IMR-90 (cell line): ENCODE measurements at regions not wholly inside any gene's neighbourhood (a gene's known extent, or its start where the extent isn't known, plus 50 kb on each side); places are given as distances from the start of the nearest gene placed in this dataset.
A peak's percentile ranks its signal among the peaks of the same experiment; 100 is the strongest.

Experiments used
- ATAC-seq: fragments of 200-7000 bp; cut with Tn5 transposase; 2 replicates; pipeline ENCODE4 v1.9.1; 2020; ENCODE audit warnings: low read depth, mild to moderate bottlenecking, moderate library complexity
- BruUV-seq: library from RNA; stranded (reverse); fragments of 400-500 nt; replicated peaks from 2 replicates; lab custom pipeline; 2021; lab: Mats Ljungman, UMichigan
- CTCF ChIA-PET: fragments of 300-600 bp; formaldehyde crosslinking; extraction: SDS; loops from one replicate; lab custom pipeline; 2021; ENCODE audit warnings: antibody characterized with exemption; lab: Yijun Ruan, JAX
- POLR2A ChIA-PET: fragments of 300-600 bp; sonication (Branson Sonifier 250); formaldehyde crosslinking; loops from one replicate; lab custom pipeline; 2022; ENCODE audit warnings: antibody characterized with exemption; ENCODE audit not compliant: unreplicated experiment; lab: Charles Lee
- DNase-seq: peaks from one replicate; pipeline ENCODE4 v3.0.0; 2013
- H2AFZ ChIP-seq: replicated peaks from 2 replicates; pipeline ENCODE3; 2013; ENCODE audit warnings: low read length, mild to moderate bottlenecking; ENCODE audit not compliant: poor library complexity
- H2AK5ac ChIP-seq: 2 replicates; pipeline ENCODE4 v1.6.1; 2013; ENCODE audit warnings: low read depth, low read length, inconsistent platforms
- H2AK9ac ChIP-seq: replicated peaks from 2 replicates; pipeline ENCODE3; 2013; ENCODE audit warnings: mild to moderate bottlenecking, low read depth, low read length, moderate library complexity; ENCODE audit not compliant: poor library complexity
- H2BK120ac ChIP-seq: 2 replicates; pipeline ENCODE4 v1.6.1; 2013; ENCODE audit warnings: low read depth, low read length, inconsistent platforms
- H2BK15ac ChIP-seq: 3 replicates; pipeline ENCODE4 v1.6.1; 2013; ENCODE audit warnings: low read depth, low read length, inconsistent platforms
- H2BK20ac ChIP-seq: 2 replicates; pipeline ENCODE4 v1.6.1; 2013; ENCODE audit warnings: low read depth, mild to moderate bottlenecking, inconsistent platforms, low read length, moderate library complexity
- H2BK5ac ChIP-seq: 2 replicates; pipeline ENCODE4 v1.6.1; 2013; ENCODE audit warnings: mild to moderate bottlenecking, low read depth, low read length, inconsistent platforms; ENCODE audit not compliant: poor library complexity, severe bottlenecking
- H3K14ac ChIP-seq: replicated peaks from 2 replicates; pipeline ENCODE4 v1.6.1; 2013; ENCODE audit warnings: low read depth, low read length, inconsistent platforms
- H3K18ac ChIP-seq: 2 replicates; pipeline ENCODE4 v1.6.1; 2013; ENCODE audit warnings: low read depth, low read length, control low read depth
- H3K23ac ChIP-seq: 2 replicates; pipeline ENCODE4 v1.6.1; 2013; ENCODE audit warnings: low read depth, low read length, inconsistent platforms
- H3K27ac ChIP-seq: 2 replicates; pipeline ENCODE4 v1.5.1; 2013; ENCODE audit warnings: mild to moderate bottlenecking, control low read depth, low read length; ENCODE audit not compliant: insufficient read depth
- H3K27me3 ChIP-seq: 2 replicates; pipeline ENCODE4 v1.6.1; 2013; ENCODE audit warnings: low read length; ENCODE audit not compliant: control insufficient read depth, insufficient read depth
- H3K36me3 ChIP-seq: 2 replicates; pipeline ENCODE4 v1.6.1; 2013; ENCODE audit warnings: low read length, mixed read lengths; ENCODE audit not compliant: control insufficient read depth, insufficient read depth
- H3K4ac ChIP-seq: 2 replicates; pipeline ENCODE4 v1.6.1; 2013; ENCODE audit warnings: low read depth, low read length, inconsistent platforms
- H3K4me1 ChIP-seq: 2 replicates; pipeline ENCODE4 v1.6.1; 2013; ENCODE audit warnings: low read length, mixed read lengths; ENCODE audit not compliant: control insufficient read depth, insufficient read depth
- H3K4me2 ChIP-seq: 2 replicates; pipeline ENCODE4 v1.6.1; 2013; ENCODE audit warnings: low read depth, mild to moderate bottlenecking, control low read depth, low read length, moderate library complexity
- H3K4me3 ChIP-seq: 2 replicates; pipeline ENCODE4 v1.5.1; 2013; ENCODE audit warnings: low read depth, mild to moderate bottlenecking, control low read depth, low read length, moderate library complexity; ENCODE audit not compliant: insufficient read depth
- H3K56ac ChIP-seq: 2 replicates; pipeline ENCODE4 v1.6.1; 2013; ENCODE audit warnings: low read length, inconsistent platforms; ENCODE audit not compliant: insufficient read depth; ENCODE audit errors: extremely low read depth
- H3K79me1 ChIP-seq, 2 experiments: 2 replicates each; pipeline ENCODE4 v1.6.1; 2013; ENCODE audit warnings: low read length in 2 of 2, inconsistent platforms in 1 of 2, low read depth in 1 of 2
- H3K9ac ChIP-seq: 2 replicates; pipeline ENCODE4 v1.6.1; 2013; ENCODE audit warnings: low read depth, low read length, control low read depth
- H3K9me1 ChIP-seq: 2 replicates; pipeline ENCODE4 v1.6.1; 2013; ENCODE audit warnings: low read length, inconsistent platforms; ENCODE audit not compliant: insufficient read depth
- H3K9me3 ChIP-seq: 2 replicates; pipeline ENCODE4 v1.6.1; 2013; ENCODE audit warnings: low read length; ENCODE audit not compliant: control insufficient read depth, insufficient read depth
- H4K20me1 ChIP-seq: 2 replicates; pipeline ENCODE4 v1.6.1; 2013; ENCODE audit warnings: low read length, inconsistent platforms; ENCODE audit not compliant: insufficient read depth
- H4K5ac ChIP-seq: 2 replicates; pipeline ENCODE4 v1.6.1; 2013; ENCODE audit warnings: mild to moderate bottlenecking, low read depth, low read length, control low read depth
- H4K8ac ChIP-seq, 2 experiments: 2 replicates each; pipeline ENCODE4 v1.6.1; 2013; ENCODE audit warnings: low read depth in 2 of 2, low read length in 2 of 2, control low read depth in 1 of 2, inconsistent platforms in 1 of 2
- H4K91ac ChIP-seq: 2 replicates; pipeline ENCODE4 v1.6.1; 2013; ENCODE audit warnings: low read depth, low read length, inconsistent platforms; ENCODE audit not compliant: insufficient read depth
- BHLHE40 ChIP-seq: fragments of 150-350 bp; IDR thresholded peaks from 2 replicates; pipeline ENCODE4 v1.6.1; 2016; ENCODE audit warnings: mild to moderate bottlenecking, low read depth, low read length
- CHD1 ChIP-seq: IDR thresholded peaks from 2 replicates; pipeline ENCODE4 v1.6.1; 2012; ENCODE audit warnings: low read depth, low read length, improper control_type of control experiment
- FOS ChIP-seq: fragments of 150-350 bp; IDR thresholded peaks from 2 replicates; pipeline ENCODE4 v1.6.1; 2016; ENCODE audit warnings: low read depth, low read length
- MAFK ChIP-seq: IDR thresholded peaks from 2 replicates; pipeline ENCODE4 v1.6.1; 2012; ENCODE audit warnings: low read depth, low read length, improper control_type of control experiment
- MAZ ChIP-seq: IDR thresholded peaks from 2 replicates; pipeline ENCODE4 v1.6.1; 2012; ENCODE audit warnings: low read depth, mild to moderate bottlenecking, low read length, improper control_type of control experiment, moderate library complexity, borderline replicate concordance
- MXI1 ChIP-seq: IDR thresholded peaks from 2 replicates; pipeline ENCODE4 v1.6.1; 2012; ENCODE audit warnings: low read depth, mild to moderate bottlenecking, low read length, moderate library complexity, borderline replicate concordance
- NFE2L2 ChIP-seq: fragments of 150-350 bp; IDR thresholded peaks from 2 replicates; pipeline ENCODE4 v1.6.1; 2016; ENCODE audit warnings: low read depth, mild to moderate bottlenecking, low read length
- POLR2A ChIP-seq: IDR thresholded peaks from 2 replicates; pipeline ENCODE4 v1.6.1; 2012; ENCODE audit warnings: mild to moderate bottlenecking, low read depth, low read length
- SMC3 ChIP-seq: fragments of 150-350 bp; IDR thresholded peaks from 2 replicates; pipeline ENCODE4 v1.6.1; 2016; ENCODE audit warnings: low read depth, mild to moderate bottlenecking, antibody characterized with exemption, low read length, moderate library complexity
- WGBS, 2 experiments: methylation state at CpG; one replicate each; pipeline versions ENCODE4 v1.1.5 to v1.1.7; 2013; ENCODE audit warnings: missing lambda C conversion rate in 2 of 2; ENCODE audit not compliant: insufficient read length in 1 of 2; ENCODE audit errors: extremely low coverage in 2 of 2; 5-methylcytosine and 5-hydroxymethylcytosine counted together
- dilution Hi-C: fragments of 300-500 bp; cut with HindIII; formaldehyde crosslinking; loops from one replicate; pipeline ENCODE4 v1.14.3; 2018; ENCODE audit warnings: low sequenced_read_pairs; ENCODE audit not compliant: unreplicated experiment
- in situ Hi-C: fragments of 300-500 bp; cut with MboI; formaldehyde crosslinking; loops from 3 replicates; pipeline ENCODE4 v1.14.3; 2019; ENCODE audit warnings: low sequenced_read_pairs, inconsistent platforms, mixed read lengths
- intact Hi-C: fragments of 100-400 bp; cut with micrococcal nuclease; formaldehyde crosslinking; loops from 2 replicates; pipeline ENCODE4 v1.10.0; 2022
- TF ChIP-seq, protein P1 (sequence below): fragments of 150-350 bp; IDR thresholded peaks from 2 replicates; pipeline ENCODE4 v1.6.1; 2017; ENCODE audit warnings: mild to moderate bottlenecking, antibody characterized with exemption, low read length, low read depth
- TF ChIP-seq, protein P2 (sequence below): conservative IDR thresholded peaks from 2 replicates; pipeline ENCODE4 v1.5.1; 2012; ENCODE audit warnings: mild to moderate bottlenecking, low read depth, low read length, improper control_type of control experiment
- TF ChIP-seq, protein P3 (sequence below): fragments of 150-350 bp; IDR thresholded peaks from 2 replicates; pipeline ENCODE4 v1.6.1; 2016; ENCODE audit warnings: low read depth, mild to moderate bottlenecking, low read length, moderate library complexity, borderline replicate concordance

DNA sequence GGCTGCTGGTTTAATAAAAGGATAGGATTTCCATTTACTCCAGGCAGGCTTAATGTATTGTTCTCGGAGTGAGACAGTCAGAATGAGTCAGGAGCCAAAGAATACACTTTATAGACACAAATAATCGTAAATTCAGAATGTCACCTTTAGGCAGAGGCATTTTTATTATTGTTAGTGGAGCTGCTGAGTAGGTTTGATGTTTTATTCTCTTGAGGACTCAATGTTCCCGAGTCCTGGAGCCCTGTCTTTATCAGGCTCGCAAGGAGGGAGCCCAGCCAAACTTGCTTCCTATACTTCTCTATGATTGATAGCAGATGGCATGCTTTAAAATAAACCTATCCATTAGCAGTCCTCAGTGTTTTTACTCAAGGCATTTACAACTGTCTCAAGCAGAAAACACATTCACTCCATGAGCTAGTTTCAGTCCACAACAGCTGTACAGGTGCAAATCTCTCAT lies 492.3 kb upstream of the ZEB2 start:
- DNase-seq (peak; percentile 24), ATAC-seq (no peak)
- H2BK15ac ChIP-seq: 0 out of 3 replicates have a peak overlapping the region, but pooled peaks have one; percentile 11
- H3K4me3 ChIP-seq: no peak overlapping the region
- H3K56ac ChIP-seq: no peak overlapping the region
- WGBS, 2 experiments: no CpG with 5 or more reads among the region's 4 CpGs
- H3K4me1 ChIP-seq: peaks cover 3% of the 10 kb centered on the region; the same call in 1 of the 2 replicates
- no peaks in the 10 kb centered on the region for H3K27me3 ChIP-seq
- in situ Hi-C loops (no loop called here), intact Hi-C loops (no loop called here), dilution Hi-C loops (no loop called here)
- H2BK120ac ChIP-seq: no peak overlapping the region
- H3K23ac ChIP-seq: no peak overlapping the region
- H4K5ac ChIP-seq: no peak overlapping the region
- no peak overlapping the region for H2BK20ac ChIP-seq
- no peak overlapping the region for H2AK9ac ChIP-seq
- no peak overlapping the region for H2AFZ ChIP-seq
- CTCF ChIA-PET: no interaction called here
- no peak for TF ChIP-seq POLR2A
- no peak for TF ChIP-seq CHD1
- TF ChIP-seq BHLHE40: no peak
- no peak for TF ChIP-seq SMC3
- TF ChIP-seq, protein P1, sequence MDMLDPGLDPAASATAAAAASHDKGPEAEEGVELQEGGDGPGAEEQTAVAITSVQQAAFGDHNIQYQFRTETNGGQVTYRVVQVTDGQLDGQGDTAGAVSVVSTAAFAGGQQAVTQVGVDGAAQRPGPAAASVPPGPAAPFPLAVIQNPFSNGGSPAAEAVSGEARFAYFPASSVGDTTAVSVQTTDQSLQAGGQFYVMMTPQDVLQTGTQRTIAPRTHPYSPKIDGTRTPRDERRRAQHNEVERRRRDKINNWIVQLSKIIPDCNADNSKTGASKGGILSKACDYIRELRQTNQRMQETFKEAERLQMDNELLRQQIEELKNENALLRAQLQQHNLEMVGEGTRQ: no peak
- TF ChIP-seq, protein P2, sequence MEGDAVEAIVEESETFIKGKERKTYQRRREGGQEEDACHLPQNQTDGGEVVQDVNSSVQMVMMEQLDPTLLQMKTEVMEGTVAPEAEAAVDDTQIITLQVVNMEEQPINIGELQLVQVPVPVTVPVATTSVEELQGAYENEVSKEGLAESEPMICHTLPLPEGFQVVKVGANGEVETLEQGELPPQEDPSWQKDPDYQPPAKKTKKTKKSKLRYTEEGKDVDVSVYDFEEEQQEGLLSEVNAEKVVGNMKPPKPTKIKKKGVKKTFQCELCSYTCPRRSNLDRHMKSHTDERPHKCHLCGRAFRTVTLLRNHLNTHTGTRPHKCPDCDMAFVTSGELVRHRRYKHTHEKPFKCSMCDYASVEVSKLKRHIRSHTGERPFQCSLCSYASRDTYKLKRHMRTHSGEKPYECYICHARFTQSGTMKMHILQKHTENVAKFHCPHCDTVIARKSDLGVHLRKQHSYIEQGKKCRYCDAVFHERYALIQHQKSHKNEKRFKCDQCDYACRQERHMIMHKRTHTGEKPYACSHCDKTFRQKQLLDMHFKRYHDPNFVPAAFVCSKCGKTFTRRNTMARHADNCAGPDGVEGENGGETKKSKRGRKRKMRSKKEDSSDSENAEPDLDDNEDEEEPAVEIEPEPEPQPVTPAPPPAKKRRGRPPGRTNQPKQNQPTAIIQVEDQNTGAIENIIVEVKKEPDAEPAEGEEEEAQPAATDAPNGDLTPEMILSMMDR: no peak
- TF ChIP-seq FOS: no peak
- no peak for TF ChIP-seq MAFK
- TF ChIP-seq, protein P3, sequence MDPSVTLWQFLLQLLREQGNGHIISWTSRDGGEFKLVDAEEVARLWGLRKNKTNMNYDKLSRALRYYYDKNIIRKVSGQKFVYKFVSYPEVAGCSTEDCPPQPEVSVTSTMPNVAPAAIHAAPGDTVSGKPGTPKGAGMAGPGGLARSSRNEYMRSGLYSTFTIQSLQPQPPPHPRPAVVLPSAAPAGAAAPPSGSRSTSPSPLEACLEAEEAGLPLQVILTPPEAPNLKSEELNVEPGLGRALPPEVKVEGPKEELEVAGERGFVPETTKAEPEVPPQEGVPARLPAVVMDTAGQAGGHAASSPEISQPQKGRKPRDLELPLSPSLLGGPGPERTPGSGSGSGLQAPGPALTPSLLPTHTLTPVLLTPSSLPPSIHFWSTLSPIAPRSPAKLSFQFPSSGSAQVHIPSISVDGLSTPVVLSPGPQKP: no peak
- no peak for TF ChIP-seq MAZ
- no peak for TF ChIP-seq NFE2L2
- no peak for TF ChIP-seq MXI1
- H3K79me1 ChIP-seq: no peaks in the 10 kb centered on the region
- H3K9ac ChIP-seq: no peak overlapping the region
- peaks cover 3% of the 10 kb centered on the region; the same call in 1 of the 2 replicates for H3K9me1 ChIP-seq
- H3K14ac ChIP-seq: no peak overlapping the region
- no peak overlapping the region for H3K4ac ChIP-seq
- H3K36me3 ChIP-seq: no peaks in the 10 kb centered on the region
- no peaks in the 10 kb centered on the region for H4K20me1 ChIP-seq
- H2AK5ac ChIP-seq: no peak overlapping the region
- H3K4me2 ChIP-seq: no peak overlapping the region
- H3K18ac ChIP-seq: no peak overlapping the region
- H3K27ac ChIP-seq: no peak overlapping the region
- POLR2A ChIA-PET: no interaction called here
- no peak overlapping the region for H4K8ac ChIP-seq
- no peaks in the 10 kb centered on the region for H3K9me3 ChIP-seq
- H2BK5ac ChIP-seq: no peak overlapping the region
- H4K91ac ChIP-seq: no peak overlapping the region
- BruUV-seq: no TSS peak
